ENCODE measurements at regions not wholly inside any gene's neighbourhood (a gene's known extent, or its start where the extent isn't known, plus 50 kb on each side); places are given as distances from the start of the nearest gene placed in this dataset.

- no peak overlapping the region for H2AFZ ChIP-seq (ENCODE audit: low read depth, low read length)
- no peak overlapping the region for H3K4me3 ChIP-seq (replicated peaks in 1 of 3; ENCODE audit: insufficient read depth in 1 of 3, low read depth in 1 of 3, low read length in 3 of 3)
- H3K27ac ChIP-seq (ENCODE audit: insufficient read depth, low read depth, low read length), result no peak overlapping the region
- FAIRE-seq (no peak), DNase-seq (ENCODE audit: low read depth, low spot score) (no peak)
- H3K4me1 ChIP-seq (ENCODE audit: control insufficient read depth, extremely low read depth, insufficient read depth, low read length), result no peaks in the 10 kb centered on the region
- ChIA-PET POLR2A (no interaction called here), CTCF (no interaction called here)
- dilution Hi-C loops (cut with MboI; ENCODE audit: extremely low pct_ligation_motif_present, low sequenced_read_pairs) (no loop called here), intact Hi-C loops (cut with micrococcal nuclease) (no loop called here)
- H3K9me1 ChIP-seq (replicated peaks; ENCODE audit: control insufficient read depth, extremely low read depth, insufficient read depth, low read length), result no peaks in the 10 kb centered on the region
- H3K9ac ChIP-seq (replicated peaks; ENCODE audit: extremely low read depth, insufficient read depth, low read length), result no peak overlapping the region
- H3K4me2 ChIP-seq (ENCODE audit: insufficient read depth, low read length), result no peak overlapping the region
- H3K36me3 ChIP-seq (ENCODE audit: control insufficient read depth in 2 of 2, extremely low read depth in 1 of 2, insufficient read depth in 2 of 2, low read length in 2 of 2), result no peaks in the 10 kb centered on the region
- H3K27me3 ChIP-seq (ENCODE audit: control insufficient read depth in 2 of 2, insufficient read depth in 2 of 2, low read length in 2 of 2), result no peaks in the 10 kb centered on the region
- TF ChIP-seq EZH2 (IDR thresholded peaks at IDR 0.05; ENCODE audit: borderline replicate concordance, low read depth, low read length, severe bottlenecking) (no peak), MYC (IDR thresholded peaks at IDR 0.05; ENCODE audit: low read depth, low read length) (no peak), POLR2A (IDR thresholded peaks at IDR 0.05; ENCODE audit: low read depth, low read length) (no peak), FOS (IDR thresholded peaks at IDR 0.05; ENCODE audit: borderline replicate concordance, insufficient read depth, low read length) (no peak), GATA2 (IDR thresholded peaks at IDR 0.05; ENCODE audit: insufficient read depth, insufficient read length, low read depth, low read length) (no peak), JUN (IDR thresholded peaks at IDR 0.05; ENCODE audit: borderline replicate concordance, insufficient read depth, insufficient read length, low read depth) (no peak), CTCF (IDR thresholded peaks at IDR 0.05; ENCODE audit: extremely low read depth in 1 of 2, insufficient read depth in 1 of 2, low read depth in 1 of 2, low read length in 2 of 2) (no peak)
- peaks cover 1% of the 10 kb centered on the region for H3K9me3 ChIP-seq (replicated peaks; ENCODE audit: control insufficient read depth, insufficient read depth, low read length)
- no peaks in the 10 kb centered on the region for H4K20me1 ChIP-seq (replicated peaks; ENCODE audit: control insufficient read depth, extremely low read depth, insufficient read depth, low read length)
- BruUV-seq (replicated peaks), result no TSS peak
- H3K79me2 ChIP-seq (ENCODE audit: control insufficient read depth, insufficient read depth, low read length), result no peaks in the 10 kb centered on the region
These were observed 1584.8 kb upstream of the ADGRL3 start for GRCh38 chr4:59615316-59615715.

GRCh38 chr4:59629348-59629747 lies 1570.8 kb upstream of the ADGRL3 start:
- Histone ChIP-seq H3K27me3 (ENCODE audit: control insufficient read depth in 2 of 2, insufficient read depth in 2 of 2, low read length in 2 of 2) (no peaks in the 10 kb centered on the region), H3K79me2 (ENCODE audit: control insufficient read depth, insufficient read depth, low read length) (no peaks in the 10 kb centered on the region), H3K4me3 (replicated peaks in 1 of 3; ENCODE audit: insufficient read depth in 1 of 3, low read depth in 1 of 3, low read length in 3 of 3) (no peak overlapping the region), H3K9me3 (replicated peaks; ENCODE audit: control insufficient read depth, insufficient read depth, low read length) (peaks cover 2% of the 10 kb centered on the region), H3K9me1 (replicated peaks; ENCODE audit: control insufficient read depth, extremely low read depth, insufficient read depth, low read length) (no peaks in the 10 kb centered on the region), H3K4me1 (ENCODE audit: control insufficient read depth, extremely low read depth, insufficient read depth, low read length) (no peaks in the 10 kb centered on the region), H2AFZ (ENCODE audit: low read depth, low read length) (no peak overlapping the region), H4K20me1 (replicated peaks; ENCODE audit: control insufficient read depth, extremely low read depth, insufficient read depth, low read length) (no peaks in the 10 kb centered on the region), H3K27ac (ENCODE audit: insufficient read depth, low read depth, low read length) (no peak overlapping the region), H3K36me3 (ENCODE audit: control insufficient read depth in 2 of 2, extremely low read depth in 1 of 2, insufficient read depth in 2 of 2, low read length in 2 of 2) (no peaks in the 10 kb centered on the region), H3K4me2 (ENCODE audit: insufficient read depth, low read length) (no peak overlapping the region), H3K9ac (replicated peaks; ENCODE audit: extremely low read depth, insufficient read depth, low read length) (no peak overlapping the region)
- ChIA-PET CTCF (no interaction called here), POLR2A (no interaction called here)
- dilution Hi-C loops (cut with MboI; ENCODE audit: extremely low pct_ligation_motif_present, low sequenced_read_pairs), result no loop called here
- intact Hi-C loops (cut with micrococcal nuclease), result no loop called here
- no peak for TF ChIP-seq POLR2A (IDR thresholded peaks at IDR 0.05; ENCODE audit: low read depth, low read length)
- DNase-seq (ENCODE audit: low read depth, low spot score) (no peak), FAIRE-seq (no peak)
- BruUV-seq (replicated peaks), result no TSS peak
